ENCODE measurements at regions not wholly inside any gene's neighbourhood (a gene's known extent, or its start where the extent isn't known, plus 50 kb on each side); places are given as distances from the start of the nearest gene placed in this dataset.

DNA sequence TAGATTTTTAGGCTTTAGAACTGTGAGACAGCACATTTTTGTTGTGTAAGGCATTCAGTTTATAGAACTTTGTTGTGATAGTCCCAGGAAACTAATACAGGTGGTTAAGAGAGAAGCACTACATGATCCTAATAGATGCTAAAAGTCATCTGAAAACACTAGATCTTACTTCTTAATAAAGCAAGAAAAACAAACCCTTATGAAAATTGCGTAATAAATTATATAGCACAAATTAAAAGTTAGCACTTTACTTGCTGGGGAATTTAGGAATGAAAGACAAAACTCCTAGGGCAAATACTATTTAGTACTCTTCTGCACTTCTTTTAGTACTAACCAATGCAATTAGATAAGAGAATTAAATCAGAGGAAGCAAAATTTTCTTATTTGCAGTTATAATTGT is 163.3 kb upstream of the SHISA6 start:
- H3K9me3 ChIP-seq: no peaks in the 10 kb centered on the region
- intact Hi-C loops (cut with DNase I): no loop called here
- no peaks in the 10 kb centered on the region for H3K27me3 ChIP-seq
- TF ChIP-seq EP300 (IDR thresholded peaks at IDR 0.05) (no peak), POLR2A (IDR thresholded peaks at IDR 0.05) (no peak)
- TF ChIP-seq, protein P1, sequence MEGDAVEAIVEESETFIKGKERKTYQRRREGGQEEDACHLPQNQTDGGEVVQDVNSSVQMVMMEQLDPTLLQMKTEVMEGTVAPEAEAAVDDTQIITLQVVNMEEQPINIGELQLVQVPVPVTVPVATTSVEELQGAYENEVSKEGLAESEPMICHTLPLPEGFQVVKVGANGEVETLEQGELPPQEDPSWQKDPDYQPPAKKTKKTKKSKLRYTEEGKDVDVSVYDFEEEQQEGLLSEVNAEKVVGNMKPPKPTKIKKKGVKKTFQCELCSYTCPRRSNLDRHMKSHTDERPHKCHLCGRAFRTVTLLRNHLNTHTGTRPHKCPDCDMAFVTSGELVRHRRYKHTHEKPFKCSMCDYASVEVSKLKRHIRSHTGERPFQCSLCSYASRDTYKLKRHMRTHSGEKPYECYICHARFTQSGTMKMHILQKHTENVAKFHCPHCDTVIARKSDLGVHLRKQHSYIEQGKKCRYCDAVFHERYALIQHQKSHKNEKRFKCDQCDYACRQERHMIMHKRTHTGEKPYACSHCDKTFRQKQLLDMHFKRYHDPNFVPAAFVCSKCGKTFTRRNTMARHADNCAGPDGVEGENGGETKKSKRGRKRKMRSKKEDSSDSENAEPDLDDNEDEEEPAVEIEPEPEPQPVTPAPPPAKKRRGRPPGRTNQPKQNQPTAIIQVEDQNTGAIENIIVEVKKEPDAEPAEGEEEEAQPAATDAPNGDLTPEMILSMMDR (IDR thresholded peaks at IDR 0.05): no peak
- no peaks in the 10 kb centered on the region for H3K36me3 ChIP-seq
- no peak overlapping the region for H3K27ac ChIP-seq
- H3K4me3 ChIP-seq: no peak overlapping the region
- WGBS, 3 donors: 87 to 92% (median 90%) methylated on average over 1 of the region's 1 CpG
- no peaks in the 10 kb centered on the region for H3K4me1 ChIP-seq (ENCODE audit: insufficient read depth)
- DNase-seq: no peak

DNA sequence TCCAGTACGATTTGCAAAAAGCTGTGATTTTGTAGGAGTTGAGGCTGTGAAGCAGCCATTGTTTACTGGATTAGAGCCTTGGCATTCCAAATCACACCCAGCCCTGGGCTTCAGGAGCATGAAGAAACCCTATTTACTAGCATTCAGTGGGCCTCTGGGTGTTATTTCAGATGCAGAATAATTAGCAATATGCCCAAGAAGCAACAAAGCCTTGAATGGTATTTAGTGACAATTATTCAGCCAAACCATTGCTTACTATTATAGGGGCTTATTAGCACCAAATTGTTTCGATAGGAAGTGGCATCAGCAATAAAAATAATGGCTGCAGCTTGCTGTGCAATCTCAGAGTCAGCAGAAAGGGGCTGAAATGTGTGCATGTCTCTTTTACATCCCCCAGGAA is 166.6 kb upstream of the SHISA6 start:
- H3K27me3 ChIP-seq: no peaks in the 10 kb centered on the region
- no peaks in the 10 kb centered on the region for H3K4me1 ChIP-seq (ENCODE audit: insufficient read depth)
- no peak overlapping the region for H3K27ac ChIP-seq
- intact Hi-C loops (cut with DNase I): no loop called here
- WGBS, 3 donors: 54 to 74% (median 54%) methylated on average over 2 of the region's 2 CpGs
- DNase-seq: no peak
- TF ChIP-seq, protein P1 (IDR thresholded peaks at IDR 0.05): no peak
- TF ChIP-seq EP300 (IDR thresholded peaks at IDR 0.05) (no peak), POLR2A (IDR thresholded peaks at IDR 0.05) (no peak)
- H3K4me3 ChIP-seq: no peak overlapping the region
- H3K9me3 ChIP-seq: no peaks in the 10 kb centered on the region
- no peaks in the 10 kb centered on the region for H3K36me3 ChIP-seq

- Histone ChIP-seq H3K36me3 (no peaks in the 10 kb centered on the region), H3K4me3 (no peak overlapping the region), H3K4me1 (ENCODE audit: insufficient read depth) (no peaks in the 10 kb centered on the region), H3K27ac (no peak overlapping the region), H3K9me3 (no peaks in the 10 kb centered on the region), H3K27me3 (no peaks in the 10 kb centered on the region)
- no peak for TF ChIP-seq POLR2A (IDR thresholded peaks at IDR 0.05)
- no peak for DNase-seq
- intact Hi-C loops (cut with DNase I): no loop called here
Measured at GRCh38 chr17:11056926-11057325, 184.1 kb upstream of the SHISA6 start.

GRCh38 chr17:11053846-11054245 is 187.2 kb upstream of the SHISA6 start:
- Histone ChIP-seq H3K27me3 (no peaks in the 10 kb centered on the region), H3K4me3 (no peak overlapping the region), H3K4me1 (ENCODE audit: insufficient read depth) (no peaks in the 10 kb centered on the region), H3K27ac (no peak overlapping the region), H3K36me3 (no peaks in the 10 kb centered on the region), H3K9me3 (no peaks in the 10 kb centered on the region)
- TF ChIP-seq, protein P1 (IDR thresholded peaks at IDR 0.05): no peak
- TF ChIP-seq EP300 (IDR thresholded peaks at IDR 0.05) (no peak), POLR2A (IDR thresholded peaks at IDR 0.05) (no peak)
- no peak for DNase-seq
- intact Hi-C loops (cut with DNase I): no loop called here
- WGBS, 3 donors: 76 to 80% (median 80%) methylated on average over 3 of the region's 3 CpGs

DNA sequence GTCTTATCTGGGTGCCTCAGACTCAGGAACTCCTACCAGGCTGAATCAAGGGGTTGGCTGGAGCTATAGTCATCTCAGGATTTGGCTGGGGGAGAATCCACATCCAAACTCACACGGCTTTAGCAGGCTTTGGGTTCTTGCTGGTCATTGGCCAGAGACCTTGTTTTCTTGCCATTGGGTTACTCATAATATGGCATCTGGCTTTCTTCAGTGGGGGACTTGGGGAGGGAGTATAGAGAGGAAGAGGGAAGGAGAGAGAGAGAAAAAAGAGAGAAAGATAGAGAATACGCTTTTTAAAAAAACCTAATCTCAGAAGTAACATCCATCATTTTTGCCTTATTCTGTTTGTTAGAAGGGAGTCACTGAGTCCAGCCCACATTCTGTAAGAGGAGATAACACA is 191.5 kb upstream of the SHISA6 start:
- intact Hi-C loops (cut with DNase I): no loop called here

More for the DNA sequence above, 191.5 kb upstream of the SHISA6 start:
- TF ChIP-seq, protein P1 (IDR thresholded peaks at IDR 0.05): no peak
- TF ChIP-seq EP300 (IDR thresholded peaks at IDR 0.05) (no peak), POLR2A (IDR thresholded peaks at IDR 0.05) (no peak)
- no peak for DNase-seq
- WGBS, 3 donors: 8 to 39% (median 13%) methylated on average over 2 of the region's 2 CpGs
- no peaks in the 10 kb centered on the region for H3K4me1 ChIP-seq (ENCODE audit: insufficient read depth)
- H3K9me3 ChIP-seq: no peaks in the 10 kb centered on the region
- H3K4me3 ChIP-seq: no peak overlapping the region
- H3K27ac ChIP-seq: no peak overlapping the region
- H3K27me3 ChIP-seq: no peaks in the 10 kb centered on the region
- H3K36me3 ChIP-seq: no peaks in the 10 kb centered on the region

All from ovary (tissue), 7 donors.